Fibroblast of lung (primary cell): ENCODE measurements at regions not wholly inside any gene's neighbourhood (a gene's known extent, or its start where the extent isn't known, plus 50 kb on each side); places are given as distances from the start of the nearest gene placed in this dataset.

Experiments used
- DNase-seq, 2 donors: peaks; one replicate each; pipeline versions ENCODE4 v3.0.0 to v3.0.0-alpha.2; 2010; ENCODE audit warnings: low read depth in 2 of 2
- H2AFZ ChIP-seq: 2 replicates; pipeline ENCODE4 v1.5.1; 2012; ENCODE audit warnings: low read length, control low read depth, inconsistent platforms
- H3K27ac ChIP-seq: 2 replicates; pipeline ENCODE4 v1.5.1; 2011; ENCODE audit warnings: low read length, control low read depth; ENCODE audit not compliant: insufficient read depth
- H3K27me3 ChIP-seq: 2 replicates; pipeline ENCODE4 v1.5.1; 2011; ENCODE audit warnings: mild to moderate bottlenecking, low read length; ENCODE audit not compliant: control insufficient read depth, insufficient read depth
- H3K36me3 ChIP-seq: 2 replicates; pipeline ENCODE4 v1.5.1; 2011; ENCODE audit warnings: low read length; ENCODE audit not compliant: control insufficient read depth, insufficient read depth
- H3K4me1 ChIP-seq: 2 replicates; pipeline ENCODE4 v1.5.1; 2011; ENCODE audit warnings: low read length; ENCODE audit not compliant: control insufficient read depth, insufficient read depth; ENCODE audit errors: extremely low read depth
- H3K4me2 ChIP-seq: 2 replicates; pipeline ENCODE4 v1.5.1; 2011; ENCODE audit warnings: low read length, control low read depth; ENCODE audit not compliant: insufficient read depth; ENCODE audit errors: extremely low read depth
- H3K4me3 ChIP-seq, 4 experiments: fragments of 200-600 bp in 1 of 4; sonication (generic) in 1 of 4; replicated peaks in 1 of 4; 2 replicates each; pipeline ENCODE4 v1.5.1; 2011 to 2016; ENCODE audit warnings: low read length in 4 of 4, low read depth in 3 of 4, mild to moderate bottlenecking in 3 of 4, control low read depth in 2 of 4, inconsistent platforms in 1 of 4, mixed read lengths in 1 of 4; ENCODE audit not compliant: insufficient read depth in 1 of 4; ENCODE audit errors: control extremely low read depth in 1 of 4
- H3K79me2 ChIP-seq: 2 replicates; pipeline ENCODE4 v1.5.1; 2012; ENCODE audit warnings: mild to moderate bottlenecking, low read length, inconsistent platforms; ENCODE audit not compliant: control insufficient read depth, insufficient read depth
- H3K9ac ChIP-seq: 2 replicates; pipeline ENCODE4 v1.5.1; 2011; ENCODE audit warnings: mild to moderate bottlenecking, low read length, control low read depth; ENCODE audit not compliant: insufficient read depth
- H3K9me3 ChIP-seq: 2 replicates; pipeline ENCODE4 v1.5.1; 2012; ENCODE audit warnings: low read depth, low read length; ENCODE audit not compliant: control insufficient read depth, insufficient read depth
- H4K20me1 ChIP-seq: 2 replicates; pipeline ENCODE4 v1.5.1; 2011; ENCODE audit warnings: low read length; ENCODE audit not compliant: control insufficient read depth, insufficient read depth; ENCODE audit errors: extremely low read depth
- EZH2 ChIP-seq: IDR thresholded peaks from 2 replicates; pipeline ENCODE4 v1.5.1; 2012; ENCODE audit warnings: low read length, control low read depth, mild to moderate bottlenecking; ENCODE audit errors: missing control alignments
- TF ChIP-seq, protein P1 (sequence below), 2 donors: IDR thresholded peaks in 1 of 2; conservative IDR thresholded peaks in 1 of 2; 1 replicate in 1 of 2; 2 replicates in 1 of 2; pipeline ENCODE4 v1.5.1; 2011 to 2012; ENCODE audit warnings: low read length in 2 of 2, control low read depth in 1 of 2, inconsistent platforms in 1 of 2, low read depth in 1 of 2, mild to moderate bottlenecking in 1 of 2

DNA sequence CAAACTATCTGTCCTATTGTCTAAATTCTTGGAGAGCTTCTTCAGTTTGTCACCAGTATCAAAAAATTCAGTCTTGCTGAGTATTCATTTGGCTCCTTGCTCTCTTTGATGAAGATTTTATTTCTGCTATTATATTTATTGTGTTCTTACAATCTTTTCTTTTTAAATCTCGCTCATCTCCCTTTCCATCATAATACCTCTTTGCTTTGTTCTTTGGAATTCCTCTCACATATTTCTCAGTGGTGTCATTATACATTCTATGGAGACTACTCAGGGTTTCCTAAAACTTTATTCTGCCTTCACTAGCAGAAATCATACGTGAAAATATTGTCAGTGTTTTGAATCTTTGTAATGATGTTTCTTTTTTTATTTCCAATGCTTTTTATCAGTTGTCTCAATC is 445.2 kb upstream of the ID4 start:
- no peaks in the 10 kb centered on the region for H3K79me2 ChIP-seq
- H4K20me1 ChIP-seq = no peaks in the 10 kb centered on the region
- no peak overlapping the region for H3K4me3 ChIP-seq
- H3K9ac ChIP-seq = no peak overlapping the region
- no peaks in the 10 kb centered on the region for H3K27me3 ChIP-seq
- H3K36me3 ChIP-seq = no peaks in the 10 kb centered on the region
- H2AFZ ChIP-seq = no peak overlapping the region
- no peaks in the 10 kb centered on the region for H3K9me3 ChIP-seq
- H3K4me1 ChIP-seq = no peaks in the 10 kb centered on the region
- peak in 1 of 2 donors; percentile 39 for DNase-seq
- H3K27ac ChIP-seq = no peak overlapping the region
- no peak for TF ChIP-seq EZH2
- TF ChIP-seq, protein P1, sequence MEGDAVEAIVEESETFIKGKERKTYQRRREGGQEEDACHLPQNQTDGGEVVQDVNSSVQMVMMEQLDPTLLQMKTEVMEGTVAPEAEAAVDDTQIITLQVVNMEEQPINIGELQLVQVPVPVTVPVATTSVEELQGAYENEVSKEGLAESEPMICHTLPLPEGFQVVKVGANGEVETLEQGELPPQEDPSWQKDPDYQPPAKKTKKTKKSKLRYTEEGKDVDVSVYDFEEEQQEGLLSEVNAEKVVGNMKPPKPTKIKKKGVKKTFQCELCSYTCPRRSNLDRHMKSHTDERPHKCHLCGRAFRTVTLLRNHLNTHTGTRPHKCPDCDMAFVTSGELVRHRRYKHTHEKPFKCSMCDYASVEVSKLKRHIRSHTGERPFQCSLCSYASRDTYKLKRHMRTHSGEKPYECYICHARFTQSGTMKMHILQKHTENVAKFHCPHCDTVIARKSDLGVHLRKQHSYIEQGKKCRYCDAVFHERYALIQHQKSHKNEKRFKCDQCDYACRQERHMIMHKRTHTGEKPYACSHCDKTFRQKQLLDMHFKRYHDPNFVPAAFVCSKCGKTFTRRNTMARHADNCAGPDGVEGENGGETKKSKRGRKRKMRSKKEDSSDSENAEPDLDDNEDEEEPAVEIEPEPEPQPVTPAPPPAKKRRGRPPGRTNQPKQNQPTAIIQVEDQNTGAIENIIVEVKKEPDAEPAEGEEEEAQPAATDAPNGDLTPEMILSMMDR (conservative IDR thresholded peaks at IDR 0.05 in 1 of 2, IDR thresholded peaks at IDR 0.05 in 1 of 2; ENCODE audit: low read depth in 1 of 2, low read length in 2 of 2) = no peak
- H3K4me2 ChIP-seq = no peak overlapping the region

DNA sequence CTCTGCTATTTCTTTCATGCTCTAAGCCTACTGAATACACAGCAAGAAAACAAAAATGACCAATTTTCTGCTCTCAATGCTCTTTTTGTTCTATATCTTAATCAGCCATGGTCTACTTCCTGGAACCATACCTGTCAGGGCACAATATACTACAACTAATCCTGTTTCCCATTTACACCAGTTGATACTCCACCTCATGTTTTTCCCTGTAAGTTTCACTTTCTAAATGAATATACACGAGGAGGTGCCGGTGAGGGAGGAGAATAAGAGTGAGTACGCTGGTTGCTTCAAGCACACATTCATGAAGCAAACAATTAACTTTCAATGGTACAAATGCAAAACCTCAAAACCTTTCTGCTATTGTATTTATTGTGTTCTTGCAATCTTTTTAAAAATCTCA is 443.1 kb upstream of the ID4 start:
- Histone ChIP-seq H3K9ac (no peak overlapping the region), H3K79me2 (no peaks in the 10 kb centered on the region), H4K20me1 (no peaks in the 10 kb centered on the region), H3K4me2 (no peak overlapping the region), H3K9me3 (no peaks in the 10 kb centered on the region), H3K27me3 (no peaks in the 10 kb centered on the region), H3K4me1 (no peaks in the 10 kb centered on the region), H3K4me3 (no peak overlapping the region), H2AFZ (no peak overlapping the region), H3K27ac (no peak overlapping the region), H3K36me3 (no peaks in the 10 kb centered on the region)
- no peak for DNase-seq
- TF ChIP-seq, protein P1 (conservative IDR thresholded peaks at IDR 0.05 in 1 of 2, IDR thresholded peaks at IDR 0.05 in 1 of 2; ENCODE audit: low read depth in 1 of 2, low read length in 2 of 2) = no peak
- TF ChIP-seq EZH2 = no peak

DNA sequence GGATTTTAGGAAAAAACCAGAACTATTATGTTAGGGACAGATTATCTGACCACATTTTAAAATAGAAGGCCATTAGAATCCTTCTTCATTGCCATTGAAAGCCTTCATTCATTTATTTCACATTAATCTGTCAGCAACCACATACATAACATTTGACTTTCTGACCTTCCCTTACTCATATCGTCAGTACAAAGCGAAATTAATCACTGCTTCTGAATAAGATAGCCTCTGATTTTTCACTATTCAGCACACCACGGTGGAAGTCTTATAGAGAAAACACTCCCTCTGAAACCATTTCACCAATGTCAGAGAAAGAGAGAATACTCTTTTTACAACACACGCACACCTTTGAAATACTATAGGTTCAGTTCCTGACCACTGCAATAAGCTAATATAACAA is 442.5 kb upstream of the ID4 start:
- no peak overlapping the region for H2AFZ ChIP-seq
- H3K9ac ChIP-seq = no peak overlapping the region
- H3K27me3 ChIP-seq = no peaks in the 10 kb centered on the region
- H3K27ac ChIP-seq = no peak overlapping the region
- no peaks in the 10 kb centered on the region for H3K4me1 ChIP-seq
- H3K4me2 ChIP-seq = no peak overlapping the region
- no peaks in the 10 kb centered on the region for H4K20me1 ChIP-seq
- no peak for TF ChIP-seq EZH2
- TF ChIP-seq, protein P1 (conservative IDR thresholded peaks at IDR 0.05 in 1 of 2, IDR thresholded peaks at IDR 0.05 in 1 of 2; ENCODE audit: low read depth in 1 of 2, low read length in 2 of 2) = no peak
- no peaks in the 10 kb centered on the region for H3K36me3 ChIP-seq
- no peaks in the 10 kb centered on the region for H3K79me2 ChIP-seq
- DNase-seq = no peak
- no peaks in the 10 kb centered on the region for H3K9me3 ChIP-seq
- H3K4me3 ChIP-seq = no peak overlapping the region
